Right lobe of liver (tissue), 6 donors: ENCODE measurements at regions not wholly inside any gene's neighbourhood (a gene's known extent, or its start where the extent isn't known, plus 50 kb on each side); places are given as distances from the start of the nearest gene placed in this dataset.
"Not testable (repeated sequence)": the region's sequence is repeated elsewhere in the genome, so short reads cannot be mapped to it uniquely, and the experiment has no call there.

Source experiments
- ATAC-seq, 4 donors: fragments of 200-7000 bp; cut with Tn5 transposase; one replicate each; pipeline ENCODE4 v1.9.1; 2020; ENCODE audit warnings: mild to moderate bottlenecking in 4 of 4, moderate library complexity in 4 of 4
- DNase-seq, 3 donors: peaks; one replicate each; pipeline ENCODE4 v3.0.0-alpha.2; 2020
- H3K27ac ChIP-seq, 3 donors: fragments of 200-600 bp; one replicate each; pipeline ENCODE4 v1.8.0; 2022
- H3K27me3 ChIP-seq, 2 donors: fragments of 200-600 bp; one replicate each; pipeline ENCODE4 v1.8.0; 2022
- H3K36me3 ChIP-seq, 4 donors: fragments of 200-600 bp; sonication (generic) in 1 of 4; one replicate each; pipeline versions ENCODE4 v1.5.1 to v1.8.0; 2017 to 2022; ENCODE audit warnings: control low read depth in 1 of 4
- H3K4me1 ChIP-seq, 4 donors: fragments of 200-600 bp; sonication (generic) in 1 of 4; one replicate each; pipeline versions ENCODE4 v1.5.1 to v1.8.0; 2017 to 2022; ENCODE audit warnings: control low read depth in 1 of 4
- H3K4me3 ChIP-seq, 3 donors: fragments of 200-600 bp; one replicate each; pipeline ENCODE4 v1.8.0; 2022
- H3K9me3 ChIP-seq, 4 donors: fragments of 200-600 bp; sonication (generic) in 1 of 4; one replicate each; pipeline versions ENCODE4 v1.5.1 to v1.8.0; 2017 to 2022; ENCODE audit warnings: control low read depth in 1 of 4
- CTCF ChIP-seq, 4 donors: fragments of 200-600 bp in 3 of 4; fragments of 450-650 bp in 1 of 4; IDR thresholded peaks; one replicate each; pipeline versions ENCODE4 v1.5.1 to v1.8.0; 2016 to 2022; ENCODE audit warnings: antibody characterized with exemption in 4 of 4, mild to moderate bottlenecking in 2 of 4
- POLR2A ChIP-seq: fragments of 450-650 bp; IDR thresholded peaks from one replicate; pipeline ENCODE4 v1.6.1; 2017; ENCODE audit warnings: antibody characterized with exemption, mild to moderate bottlenecking
- WGBS: methylation state at CpG from one replicate; pipeline ENCODE4 v1.1.6; 2018; ENCODE audit warnings: low coverage, low lambda C conversion rate; ENCODE audit not compliant: insufficient coverage; ENCODE audit errors: missing lambda C conversion rate; 5-methylcytosine and 5-hydroxymethylcytosine counted together
- intact Hi-C, 2 donors: fragments of 100-400 bp; cut with DNase I; formaldehyde crosslinking; loops; one replicate each; pipeline versions ENCODE4 v1.11.2 to v1.14.1; 2022
- donor health status: DM: no; HTN: yes; CAD: no.
- donor health status: DM: no; HTN: no; CAD: no.
- donor health status: DM: no; HTN: no; CAD: no.
- donor health status: DM: no; HTN: yes; CAD: no.
- donor health status: DM: no; HTN: yes; CAD: no.

- intact Hi-C loops, result no loop called here
- no peaks in the 10 kb centered on the region for H3K4me1 ChIP-seq
- peak in 1 of 4 donors; percentile 33 for ATAC-seq
- no peak overlapping the region for H3K4me3 ChIP-seq
- H3K9me3 ChIP-seq, result no peaks in the 10 kb centered on the region
- WGBS, result 44% methylated on average over 4 of the region's 4 CpGs
- TF ChIP-seq POLR2A (no peak), CTCF (IDR thresholded peaks at IDR 0.05) (no peak)
- DNase-seq, result no peak
- H3K27ac ChIP-seq, result no peak overlapping the region
- H3K36me3 ChIP-seq, result no peaks in the 10 kb centered on the region
- no peaks in the 10 kb centered on the region for H3K27me3 ChIP-seq
Observed at GRCh38 chr21:14615359-14615974, 69.4 kb upstream of the SAMSN1 start.

- Histone ChIP-seq H3K27me3 (no peaks in the 10 kb centered on the region), H3K36me3 (no peaks in the 10 kb centered on the region), H3K27ac (no peak overlapping the region), H3K9me3 (no peaks in the 10 kb centered on the region), H3K4me1 (no peaks in the 10 kb centered on the region), H3K4me3 (no peak overlapping the region)
- TF ChIP-seq POLR2A (no peak), CTCF (IDR thresholded peaks at IDR 0.05) (no peak)
- no peak for DNase-seq
- ATAC-seq, result no peak
- intact Hi-C loops, result no loop called here
- 76% methylated on average over 3 of the region's 3 CpGs for WGBS
Observed at GRCh38 chr21:14614287-14614686, 68.2 kb upstream of the SAMSN1 start.

GRCh38 chr21:14613486-14614224, 67.5 kb upstream of the SAMSN1 start:
- DNase-seq, result no peak
- no peak for TF ChIP-seq POLR2A
- no peak for TF ChIP-seq CTCF (IDR thresholded peaks at IDR 0.05)
- Histone ChIP-seq H3K9me3 (no peaks in the 10 kb centered on the region), H3K27ac (no peak overlapping the region), H3K4me3 (no peak overlapping the region), H3K36me3 (no peaks in the 10 kb centered on the region), H3K4me1 (no peaks in the 10 kb centered on the region), H3K27me3 (no peaks in the 10 kb centered on the region)
- ATAC-seq, result no peak
- intact Hi-C loops, result no loop called here
- WGBS, result 36% methylated on average over 1 of the region's 1 CpG

- WGBS, result 62% methylated on average over 3 of the region's 6 CpGs
- ATAC-seq, H3K4me1 ChIP-seq, intact Hi-C loops, H3K9me3 ChIP-seq, H3K4me3 ChIP-seq, H3K36me3 ChIP-seq, DNase-seq, H3K27ac ChIP-seq, H3K27me3 ChIP-seq: not testable (repeated sequence)
Observed at GRCh38 chr21:14610119-14610518, 64.0 kb upstream of the SAMSN1 start.

GRCh38 chr21:14609274-14609673, 63.2 kb upstream of the SAMSN1 start:
- DNase-seq (no peak), ATAC-seq (no peak)
- TF ChIP-seq CTCF (IDR thresholded peaks at IDR 0.05) (no peak), POLR2A (no peak)
- intact Hi-C loops, result no loop called here
- Histone ChIP-seq H3K4me3 (no peak overlapping the region), H3K36me3 (no peaks in the 10 kb centered on the region), H3K9me3 (no peaks in the 10 kb centered on the region), H3K27me3 (no peaks in the 10 kb centered on the region), H3K4me1 (no peaks in the 10 kb centered on the region), H3K27ac (no peak overlapping the region)
